Thoracic aorta (tissue), 2 donors: ENCODE measurements at regions not wholly inside any gene's neighbourhood (a gene's known extent, or its start where the extent isn't known, plus 50 kb on each side); places are given as distances from the start of the nearest gene placed in this dataset.

Experiments
- ATAC-seq: fragments of 150-250 bp; one replicate; pipeline ENCODE4 v1.8.0; 2017; ENCODE audit warnings: low read depth; ENCODE audit not compliant: insufficient number of reproducible peaks, low FRiP score
- DNase-seq: peaks from one replicate; pipeline ENCODE4 v3.0.0-alpha.2; 2020; ENCODE audit warnings: low spot score
- H3K27ac ChIP-seq, 2 donors: fragments of 200-600 bp; sonication (generic); 1 replicate in 1 of 2; 2 replicates in 1 of 2; pipeline ENCODE4 v1.5.1; 2016; ENCODE audit warnings: mild to moderate bottlenecking in 2 of 2, moderate library complexity in 2 of 2
- H3K27me3 ChIP-seq: fragments of 200-600 bp; sonication (generic); replicated peaks from 2 replicates; pipeline ENCODE4 v1.6.0; 2016; ENCODE audit warnings: mild to moderate bottlenecking; ENCODE audit not compliant: insufficient read depth
- H3K36me3 ChIP-seq: fragments of 200-600 bp; sonication (generic); one replicate; pipeline ENCODE4 v1.5.1; 2016
- H3K4me1 ChIP-seq, 2 donors: fragments of 200-600 bp; sonication (generic); 1 replicate in 1 of 2; 2 replicates in 1 of 2; pipeline versions ENCODE4 v1.5.1 to v1.6.0; 2016; ENCODE audit warnings: low read depth in 2 of 2, mild to moderate bottlenecking in 1 of 2; ENCODE audit not compliant: control insufficient read depth in 1 of 2
- H3K4me3 ChIP-seq: fragments of 200-600 bp; sonication (generic); 2 replicates; pipeline ENCODE4 v1.5.1; 2016; ENCODE audit warnings: mild to moderate bottlenecking
- H3K9me3 ChIP-seq: fragments of 200-600 bp; sonication (generic); 2 replicates; pipeline ENCODE4 v1.5.1; 2016
- TF ChIP-seq, protein P1 (sequence below): fragments of 200-600 bp; sonication (generic); IDR thresholded peaks from one replicate; pipeline ENCODE4 v1.5.1; 2019; ENCODE audit warnings: antibody characterized with exemption

DNA sequence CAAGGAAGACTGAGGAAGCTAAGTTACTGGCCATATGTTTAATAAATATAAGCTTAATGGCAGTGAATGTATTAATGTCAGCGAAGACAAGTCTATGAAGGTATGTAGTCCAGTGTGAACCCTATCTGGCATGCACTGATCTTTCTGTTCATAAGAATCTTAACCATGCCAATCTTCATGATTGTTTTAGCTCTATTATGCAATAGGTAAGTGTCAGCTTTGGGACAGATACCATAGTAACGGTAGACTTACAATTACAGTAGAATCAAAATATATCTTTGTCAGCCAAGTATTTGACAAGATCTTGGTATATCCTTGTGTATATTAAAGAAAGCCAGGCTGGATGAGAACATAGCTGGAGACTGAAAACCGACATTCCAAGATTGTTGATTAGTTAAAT, 428.5 kb downstream of the SPRY2 start:
- Histone ChIP-seq H3K27ac (no peak overlapping the region), H3K4me1 (no peaks in the 10 kb centered on the region), H3K9me3 (no peaks in the 10 kb centered on the region), H3K27me3 (no peaks in the 10 kb centered on the region), H3K4me3 (no peak overlapping the region), H3K36me3 (no peaks in the 10 kb centered on the region)
- no peak for ATAC-seq
- TF ChIP-seq, protein P1, sequence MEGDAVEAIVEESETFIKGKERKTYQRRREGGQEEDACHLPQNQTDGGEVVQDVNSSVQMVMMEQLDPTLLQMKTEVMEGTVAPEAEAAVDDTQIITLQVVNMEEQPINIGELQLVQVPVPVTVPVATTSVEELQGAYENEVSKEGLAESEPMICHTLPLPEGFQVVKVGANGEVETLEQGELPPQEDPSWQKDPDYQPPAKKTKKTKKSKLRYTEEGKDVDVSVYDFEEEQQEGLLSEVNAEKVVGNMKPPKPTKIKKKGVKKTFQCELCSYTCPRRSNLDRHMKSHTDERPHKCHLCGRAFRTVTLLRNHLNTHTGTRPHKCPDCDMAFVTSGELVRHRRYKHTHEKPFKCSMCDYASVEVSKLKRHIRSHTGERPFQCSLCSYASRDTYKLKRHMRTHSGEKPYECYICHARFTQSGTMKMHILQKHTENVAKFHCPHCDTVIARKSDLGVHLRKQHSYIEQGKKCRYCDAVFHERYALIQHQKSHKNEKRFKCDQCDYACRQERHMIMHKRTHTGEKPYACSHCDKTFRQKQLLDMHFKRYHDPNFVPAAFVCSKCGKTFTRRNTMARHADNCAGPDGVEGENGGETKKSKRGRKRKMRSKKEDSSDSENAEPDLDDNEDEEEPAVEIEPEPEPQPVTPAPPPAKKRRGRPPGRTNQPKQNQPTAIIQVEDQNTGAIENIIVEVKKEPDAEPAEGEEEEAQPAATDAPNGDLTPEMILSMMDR: no peak
- no peak for DNase-seq

DNA sequence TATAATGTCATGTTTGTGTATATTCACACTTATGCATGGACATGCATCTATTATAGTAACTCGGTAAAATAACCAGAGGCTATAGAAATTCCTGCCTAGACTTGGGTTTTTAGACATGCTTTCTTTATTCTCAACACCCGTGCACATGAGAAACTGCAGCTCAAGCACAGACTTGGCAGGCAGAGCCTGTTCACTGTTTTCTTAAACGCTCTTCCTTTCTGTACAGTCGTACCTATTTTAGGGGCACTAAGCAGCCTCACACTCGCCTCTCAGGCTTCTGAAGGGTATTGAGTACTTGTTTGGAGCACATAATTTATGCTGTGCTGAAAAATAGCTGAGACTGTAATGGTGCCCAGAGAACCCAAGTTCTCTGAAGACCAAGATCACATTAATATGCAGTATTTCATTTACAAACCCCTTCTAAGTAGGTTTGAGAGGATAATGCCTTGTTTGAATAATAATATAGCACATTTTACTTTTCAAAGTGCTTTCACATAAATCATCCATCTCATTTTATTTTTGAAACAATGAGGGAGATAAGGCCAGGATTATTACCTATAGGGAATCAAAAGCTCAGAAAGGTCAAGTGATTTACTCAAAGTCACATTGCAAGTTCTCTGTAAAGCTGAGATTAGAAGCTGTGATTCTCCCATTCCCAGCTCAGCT, 429.9 kb downstream of the SPRY2 start:
- TF ChIP-seq, protein P1: no peak
- H3K4me3 ChIP-seq: no peak overlapping the region
- ATAC-seq: no peak

DNA sequence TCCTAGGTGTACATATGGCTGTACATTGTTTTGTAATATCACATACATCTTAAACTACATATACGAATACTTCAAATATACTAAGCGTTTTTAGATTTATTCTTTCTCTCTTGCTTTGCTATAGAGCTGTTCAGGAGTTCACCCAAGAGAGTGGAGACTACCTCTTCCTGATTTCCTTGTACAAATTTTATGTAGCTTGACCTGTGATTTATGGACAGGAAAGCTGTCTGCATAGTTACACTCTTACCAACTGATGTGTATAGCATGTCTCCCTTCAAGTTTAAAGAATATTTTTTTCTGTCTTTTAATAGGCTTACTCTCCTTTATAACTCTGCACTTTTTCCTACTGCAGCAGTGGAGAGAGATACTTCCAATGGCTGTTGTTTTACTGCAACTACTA, 428.7 kb downstream of the NDFIP2 start:
- no peak for DNase-seq
- no peak overlapping the region for H3K4me3 ChIP-seq
- no peak for ATAC-seq

More for the DNA sequence above, 429.9 kb downstream of the SPRY2 start:
- DNase-seq: no peak
- Histone ChIP-seq H3K9me3 (no peaks in the 10 kb centered on the region), H3K36me3 (no peaks in the 10 kb centered on the region), H3K4me1 (no peaks in the 10 kb centered on the region), H3K27me3 (no peaks in the 10 kb centered on the region), H3K27ac (no peak overlapping the region)

DNA sequence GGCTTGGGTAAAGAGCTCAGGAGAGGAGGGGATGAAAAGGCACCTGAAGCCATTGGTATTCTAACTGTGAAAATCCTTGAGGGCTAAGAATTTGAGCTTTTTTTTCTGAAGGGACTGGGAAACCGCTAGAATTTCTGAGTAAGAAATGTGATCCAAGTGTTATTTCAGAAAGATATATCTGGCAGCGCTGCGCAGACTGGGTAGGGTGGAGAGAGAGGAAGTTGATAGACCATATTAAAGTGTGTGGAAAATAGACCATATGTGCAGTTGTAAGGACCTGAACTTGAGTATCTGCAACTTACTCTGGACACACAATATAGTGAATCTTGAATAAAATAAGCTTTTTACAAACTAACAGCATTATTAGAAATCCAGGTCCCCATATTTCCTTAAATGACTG, 427.4 kb downstream of the NDFIP2 start:
- H3K27me3 ChIP-seq: no peaks in the 10 kb centered on the region
- H3K9me3 ChIP-seq: no peaks in the 10 kb centered on the region
- no peak overlapping the region for H3K27ac ChIP-seq
- TF ChIP-seq, protein P1: no peak
- H3K4me3 ChIP-seq: no peak overlapping the region
- DNase-seq (no peak), ATAC-seq (no peak)
- no peaks in the 10 kb centered on the region for H3K36me3 ChIP-seq
- H3K4me1 ChIP-seq: no peaks in the 10 kb centered on the region

More for the DNA sequence above, 428.7 kb downstream of the NDFIP2 start:
- Histone ChIP-seq H3K9me3 (no peaks in the 10 kb centered on the region), H3K4me1 (no peaks in the 10 kb centered on the region), H3K27ac (no peak overlapping the region), H3K36me3 (no peaks in the 10 kb centered on the region), H3K27me3 (no peaks in the 10 kb centered on the region)
- TF ChIP-seq, protein P1: no peak

DNA sequence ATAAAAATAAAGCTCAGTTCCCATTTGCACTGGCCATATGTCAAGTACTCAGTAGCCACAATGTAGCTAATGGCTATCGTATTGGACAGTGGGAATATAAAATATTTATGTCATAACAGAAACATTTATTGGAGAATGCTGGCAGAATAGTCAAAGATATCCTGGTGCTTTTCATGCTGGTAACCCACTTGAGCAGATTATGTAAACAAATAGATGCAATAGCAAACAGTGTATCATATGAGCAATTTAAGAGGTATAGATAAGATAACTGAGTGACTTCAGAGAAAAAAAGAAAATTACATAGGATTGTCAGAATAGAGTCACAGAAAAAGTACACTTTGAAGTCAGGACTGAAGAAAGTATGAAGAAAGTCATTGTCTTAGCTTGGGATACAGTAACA, 426.6 kb downstream of the NDFIP2 start:
- no peak for DNase-seq
- H3K4me1 ChIP-seq: no peaks in the 10 kb centered on the region
- TF ChIP-seq, protein P1: no peak
- no peaks in the 10 kb centered on the region for H3K36me3 ChIP-seq
- H3K27ac ChIP-seq: no peak overlapping the region
- no peak overlapping the region for H3K4me3 ChIP-seq
- H3K27me3 ChIP-seq: no peaks in the 10 kb centered on the region
- ATAC-seq: no peak
- H3K9me3 ChIP-seq: no peaks in the 10 kb centered on the region
